Adrenal gland (tissue), 5 donors: ENCODE measurements at regions not wholly inside any gene's neighbourhood (a gene's known extent, or its start where the extent isn't known, plus 50 kb on each side); places are given as distances from the start of the nearest gene placed in this dataset.

ENCODE experiments used
- CTCF ChIP-seq, 6 experiments: fragments of 450-650 bp in 4 of 6; fragments of 200-600 bp in 2 of 6; sonication (generic) in 1 of 6; IDR thresholded peaks; 1 replicate in 5 of 6; 2 replicates in 1 of 6; pipeline versions ENCODE4 v1.5.1 to v1.8.0; 2016 to 2021; ENCODE audit warnings: antibody characterized with exemption in 6 of 6, mild to moderate bottlenecking in 2 of 6, moderate library complexity in 1 of 6
- POLR2A ChIP-seq, 2 donors: fragments of 450-650 bp; IDR thresholded peaks; one replicate each; pipeline ENCODE4 v1.6.1; 2017; ENCODE audit warnings: antibody characterized with exemption in 2 of 2, mild to moderate bottlenecking in 2 of 2, moderate library complexity in 1 of 2
- donor health status: DM: no; HTN: no; CAD: no.

GRCh38 chr14:43161477-43161876 is 1345.6 kb downstream of the FSCB start:
- TF ChIP-seq CTCF (IDR thresholded peaks at IDR 0.05) (no peak), POLR2A (IDR thresholded peaks at IDR 0.05) (no peak)
